IMR-90 (cell line): ENCODE measurements at regions not wholly inside any gene's neighbourhood (a gene's known extent, or its start where the extent isn't known, plus 50 kb on each side); places are given as distances from the start of the nearest gene placed in this dataset.

Source experiments
- ATAC-seq: fragments of 200-7000 bp; cut with Tn5 transposase; 2 replicates; pipeline ENCODE4 v1.9.1; 2020; ENCODE audit warnings: low read depth, mild to moderate bottlenecking, moderate library complexity
- BruUV-seq: library from RNA; stranded (reverse); fragments of 400-500 nt; replicated peaks from 2 replicates; lab custom pipeline; 2021; lab: Mats Ljungman, UMichigan
- CTCF ChIA-PET: fragments of 300-600 bp; formaldehyde crosslinking; extraction: SDS; loops from one replicate; lab custom pipeline; 2021; ENCODE audit warnings: antibody characterized with exemption; lab: Yijun Ruan, JAX
- POLR2A ChIA-PET: fragments of 300-600 bp; sonication (Branson Sonifier 250); formaldehyde crosslinking; loops from one replicate; lab custom pipeline; 2022; ENCODE audit warnings: antibody characterized with exemption; ENCODE audit not compliant: unreplicated experiment; lab: Charles Lee
- DNase-seq: peaks from one replicate; pipeline ENCODE4 v3.0.0; 2013
- H2AFZ ChIP-seq: replicated peaks from 2 replicates; pipeline ENCODE3; 2013; ENCODE audit warnings: low read length, mild to moderate bottlenecking; ENCODE audit not compliant: poor library complexity
- H2AK5ac ChIP-seq: 2 replicates; pipeline ENCODE4 v1.6.1; 2013; ENCODE audit warnings: low read depth, low read length, inconsistent platforms
- H2AK9ac ChIP-seq: replicated peaks from 2 replicates; pipeline ENCODE3; 2013; ENCODE audit warnings: mild to moderate bottlenecking, low read depth, low read length, moderate library complexity; ENCODE audit not compliant: poor library complexity
- H2BK120ac ChIP-seq: 2 replicates; pipeline ENCODE4 v1.6.1; 2013; ENCODE audit warnings: low read depth, low read length, inconsistent platforms
- H2BK15ac ChIP-seq: 3 replicates; pipeline ENCODE4 v1.6.1; 2013; ENCODE audit warnings: low read depth, low read length, inconsistent platforms
- H2BK20ac ChIP-seq: 2 replicates; pipeline ENCODE4 v1.6.1; 2013; ENCODE audit warnings: low read depth, mild to moderate bottlenecking, inconsistent platforms, low read length, moderate library complexity
- H2BK5ac ChIP-seq: 2 replicates; pipeline ENCODE4 v1.6.1; 2013; ENCODE audit warnings: mild to moderate bottlenecking, low read depth, low read length, inconsistent platforms; ENCODE audit not compliant: poor library complexity, severe bottlenecking
- H3K14ac ChIP-seq: replicated peaks from 2 replicates; pipeline ENCODE4 v1.6.1; 2013; ENCODE audit warnings: low read depth, low read length, inconsistent platforms
- H3K18ac ChIP-seq: 2 replicates; pipeline ENCODE4 v1.6.1; 2013; ENCODE audit warnings: low read depth, low read length, control low read depth
- H3K23ac ChIP-seq: 2 replicates; pipeline ENCODE4 v1.6.1; 2013; ENCODE audit warnings: low read depth, low read length, inconsistent platforms
- H3K27ac ChIP-seq: 2 replicates; pipeline ENCODE4 v1.5.1; 2013; ENCODE audit warnings: mild to moderate bottlenecking, control low read depth, low read length; ENCODE audit not compliant: insufficient read depth
- H3K27me3 ChIP-seq: 2 replicates; pipeline ENCODE4 v1.6.1; 2013; ENCODE audit warnings: low read length; ENCODE audit not compliant: control insufficient read depth, insufficient read depth
- H3K36me3 ChIP-seq: 2 replicates; pipeline ENCODE4 v1.6.1; 2013; ENCODE audit warnings: low read length, mixed read lengths; ENCODE audit not compliant: control insufficient read depth, insufficient read depth
- H3K4ac ChIP-seq: 2 replicates; pipeline ENCODE4 v1.6.1; 2013; ENCODE audit warnings: low read depth, low read length, inconsistent platforms
- H3K4me1 ChIP-seq: 2 replicates; pipeline ENCODE4 v1.6.1; 2013; ENCODE audit warnings: low read length, mixed read lengths; ENCODE audit not compliant: control insufficient read depth, insufficient read depth
- H3K4me2 ChIP-seq: 2 replicates; pipeline ENCODE4 v1.6.1; 2013; ENCODE audit warnings: low read depth, mild to moderate bottlenecking, control low read depth, low read length, moderate library complexity
- H3K4me3 ChIP-seq: 2 replicates; pipeline ENCODE4 v1.5.1; 2013; ENCODE audit warnings: low read depth, mild to moderate bottlenecking, control low read depth, low read length, moderate library complexity; ENCODE audit not compliant: insufficient read depth
- H3K56ac ChIP-seq: 2 replicates; pipeline ENCODE4 v1.6.1; 2013; ENCODE audit warnings: low read length, inconsistent platforms; ENCODE audit not compliant: insufficient read depth; ENCODE audit errors: extremely low read depth
- H3K79me1 ChIP-seq, 2 experiments: 2 replicates each; pipeline ENCODE4 v1.6.1; 2013; ENCODE audit warnings: low read length in 2 of 2, inconsistent platforms in 1 of 2, low read depth in 1 of 2
- H3K9ac ChIP-seq: 2 replicates; pipeline ENCODE4 v1.6.1; 2013; ENCODE audit warnings: low read depth, low read length, control low read depth
- H3K9me1 ChIP-seq: 2 replicates; pipeline ENCODE4 v1.6.1; 2013; ENCODE audit warnings: low read length, inconsistent platforms; ENCODE audit not compliant: insufficient read depth
- H3K9me3 ChIP-seq: 2 replicates; pipeline ENCODE4 v1.6.1; 2013; ENCODE audit warnings: low read length; ENCODE audit not compliant: control insufficient read depth, insufficient read depth
- H4K20me1 ChIP-seq: 2 replicates; pipeline ENCODE4 v1.6.1; 2013; ENCODE audit warnings: low read length, inconsistent platforms; ENCODE audit not compliant: insufficient read depth
- H4K5ac ChIP-seq: 2 replicates; pipeline ENCODE4 v1.6.1; 2013; ENCODE audit warnings: mild to moderate bottlenecking, low read depth, low read length, control low read depth
- H4K8ac ChIP-seq, 2 experiments: 2 replicates each; pipeline ENCODE4 v1.6.1; 2013; ENCODE audit warnings: low read depth in 2 of 2, low read length in 2 of 2, control low read depth in 1 of 2, inconsistent platforms in 1 of 2
- H4K91ac ChIP-seq: 2 replicates; pipeline ENCODE4 v1.6.1; 2013; ENCODE audit warnings: low read depth, low read length, inconsistent platforms; ENCODE audit not compliant: insufficient read depth
- BHLHE40 ChIP-seq: fragments of 150-350 bp; IDR thresholded peaks from 2 replicates; pipeline ENCODE4 v1.6.1; 2016; ENCODE audit warnings: mild to moderate bottlenecking, low read depth, low read length
- CEBPB ChIP-seq: IDR thresholded peaks from 2 replicates; pipeline ENCODE4 v1.6.1; 2012; ENCODE audit warnings: low read depth, low read length, improper control_type of control experiment
- CHD1 ChIP-seq: IDR thresholded peaks from 2 replicates; pipeline ENCODE4 v1.6.1; 2012; ENCODE audit warnings: low read depth, low read length, improper control_type of control experiment
- FOS ChIP-seq: fragments of 150-350 bp; IDR thresholded peaks from 2 replicates; pipeline ENCODE4 v1.6.1; 2016; ENCODE audit warnings: low read depth, low read length
- MAFK ChIP-seq: IDR thresholded peaks from 2 replicates; pipeline ENCODE4 v1.6.1; 2012; ENCODE audit warnings: low read depth, low read length, improper control_type of control experiment
- MAZ ChIP-seq: IDR thresholded peaks from 2 replicates; pipeline ENCODE4 v1.6.1; 2012; ENCODE audit warnings: low read depth, mild to moderate bottlenecking, low read length, improper control_type of control experiment, moderate library complexity, borderline replicate concordance
- NFE2L2 ChIP-seq: fragments of 150-350 bp; IDR thresholded peaks from 2 replicates; pipeline ENCODE4 v1.6.1; 2016; ENCODE audit warnings: low read depth, mild to moderate bottlenecking, low read length
- RCOR1 ChIP-seq: IDR thresholded peaks from 2 replicates; pipeline ENCODE4 v1.6.1; 2012; ENCODE audit warnings: mild to moderate bottlenecking, low read length, improper control_type of control experiment; ENCODE audit not compliant: insufficient replicate concordance
- WGBS, 2 experiments: methylation state at CpG; one replicate each; pipeline versions ENCODE4 v1.1.5 to v1.1.7; 2013; ENCODE audit warnings: missing lambda C conversion rate in 2 of 2; ENCODE audit not compliant: insufficient read length in 1 of 2; ENCODE audit errors: extremely low coverage in 2 of 2; 5-methylcytosine and 5-hydroxymethylcytosine counted together
- dilution Hi-C: fragments of 300-500 bp; cut with HindIII; formaldehyde crosslinking; loops from one replicate; pipeline ENCODE4 v1.14.3; 2018; ENCODE audit warnings: low sequenced_read_pairs; ENCODE audit not compliant: unreplicated experiment
- in situ Hi-C: fragments of 300-500 bp; cut with MboI; formaldehyde crosslinking; loops from 3 replicates; pipeline ENCODE4 v1.14.3; 2019; ENCODE audit warnings: low sequenced_read_pairs, inconsistent platforms, mixed read lengths
- intact Hi-C: fragments of 100-400 bp; cut with micrococcal nuclease; formaldehyde crosslinking; loops from 2 replicates; pipeline ENCODE4 v1.10.0; 2022
- TF ChIP-seq, protein P1 (sequence below): fragments of 150-350 bp; IDR thresholded peaks from 2 replicates; pipeline ENCODE4 v1.6.1; 2016; ENCODE audit warnings: low read depth, mild to moderate bottlenecking, low read length, moderate library complexity, borderline replicate concordance

- Histone ChIP-seq H2BK20ac (no peak overlapping the region), H4K20me1 (no peaks in the 10 kb centered on the region), H3K23ac (no peak overlapping the region), H3K56ac (no peak overlapping the region), H3K4me3 (no peak overlapping the region), H3K9me3 (peaks cover 11% of the 10 kb centered on the region), H3K27me3 (peaks cover 24% of the 10 kb centered on the region), H3K9me1 (no peaks in the 10 kb centered on the region), H3K9ac (no peak overlapping the region), H2BK15ac (no peak overlapping the region), H4K8ac (no peak overlapping the region), H3K36me3 (no peaks in the 10 kb centered on the region), H4K5ac (no peak overlapping the region), H3K4me2 (no peak overlapping the region), H2AFZ (no peak overlapping the region), H2BK120ac (no peak overlapping the region), H3K18ac (no peak overlapping the region), H3K4ac (no peak overlapping the region), H3K79me1 (no peaks in the 10 kb centered on the region), H4K91ac (no peak overlapping the region), H3K4me1 (no peaks in the 10 kb centered on the region), H3K14ac (no peak overlapping the region), H2AK5ac (no peak overlapping the region), H3K27ac (no peak overlapping the region), H2AK9ac (no peak overlapping the region), H2BK5ac (no peak overlapping the region)
- no peak for DNase-seq
- dilution Hi-C loops (no loop called here), in situ Hi-C loops (no loop called here), intact Hi-C loops (no loop called here)
- no peak for ATAC-seq
- no TSS peak for BruUV-seq
- ChIA-PET CTCF (no interaction called here), POLR2A (no interaction called here)
- WGBS, 2 experiments: 0% methylated on average over 1 of the region's 3 CpGs; no CpG with 5 or more reads in 1 of the 2 experiments
- no peak for TF ChIP-seq MAZ
- TF ChIP-seq RCOR1: no peak
- no peak for TF ChIP-seq CEBPB
- TF ChIP-seq, protein P1, sequence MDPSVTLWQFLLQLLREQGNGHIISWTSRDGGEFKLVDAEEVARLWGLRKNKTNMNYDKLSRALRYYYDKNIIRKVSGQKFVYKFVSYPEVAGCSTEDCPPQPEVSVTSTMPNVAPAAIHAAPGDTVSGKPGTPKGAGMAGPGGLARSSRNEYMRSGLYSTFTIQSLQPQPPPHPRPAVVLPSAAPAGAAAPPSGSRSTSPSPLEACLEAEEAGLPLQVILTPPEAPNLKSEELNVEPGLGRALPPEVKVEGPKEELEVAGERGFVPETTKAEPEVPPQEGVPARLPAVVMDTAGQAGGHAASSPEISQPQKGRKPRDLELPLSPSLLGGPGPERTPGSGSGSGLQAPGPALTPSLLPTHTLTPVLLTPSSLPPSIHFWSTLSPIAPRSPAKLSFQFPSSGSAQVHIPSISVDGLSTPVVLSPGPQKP: no peak
- no peak for TF ChIP-seq CHD1
- TF ChIP-seq MAFK: no peak
- no peak for TF ChIP-seq NFE2L2
- no peak for TF ChIP-seq FOS
- TF ChIP-seq BHLHE40: no peak
Measured at GRCh38 chr10:78784546-78784945, 284.2 kb upstream of the ZMIZ1 start.
